ENCODE measurements at regions not wholly inside any gene's neighbourhood (a gene's known extent, or its start where the extent isn't known, plus 50 kb on each side); places are given as distances from the start of the nearest gene placed in this dataset.

GRCh38 chr16:85541181-85541580 lies 71.9 kb upstream of the GSE1 start:
- no peak for TF ChIP-seq CTCF (IDR thresholded peaks at IDR 0.05; ENCODE audit: control extremely low read depth, extremely low read depth)
- no peak overlapping the region for H3K9ac ChIP-seq (ENCODE audit: insufficient read depth in 1 of 2, low read length in 2 of 2)
- no peaks in the 10 kb centered on the region for H3K36me3 ChIP-seq (ENCODE audit: control insufficient read depth in 4 of 4, insufficient read depth in 4 of 4, low read length in 4 of 4)
- no peak overlapping the region for H3K4me3 ChIP-seq
- no peaks in the 10 kb centered on the region for H3K27me3 ChIP-seq (ENCODE audit: control insufficient read depth in 3 of 3, insufficient read depth in 3 of 3, low read length in 2 of 3)
- H3K27ac ChIP-seq (ENCODE audit: low read depth in 1 of 2, low read length in 1 of 2): no peak overlapping the region
- DNase-seq: no peak
- WGBS, 2 donors: 69 to 77% methylated on average over 8 of the region's 8 CpGs
- H3K9me3 ChIP-seq (ENCODE audit: control insufficient read depth in 4 of 4, insufficient read depth in 3 of 4, low read length in 3 of 4): peaks cover 0 to 4% (median under 1%) of the 10 kb centered on the region in 4 donors
- peaks cover 0 to 54% (median 14%) of the 10 kb centered on the region in 5 donors for H3K4me1 ChIP-seq (ENCODE audit: control insufficient read depth in 5 of 5, insufficient read depth in 5 of 5, low read length in 5 of 5)
- ATAC-seq (ENCODE audit: insufficient read depth, low FRiP score): no peak

GRCh38 chr16:85541619-85541979 lies 71.5 kb upstream of the GSE1 start:
- H3K9me3 ChIP-seq (ENCODE audit: control insufficient read depth in 4 of 4, insufficient read depth in 3 of 4, low read length in 3 of 4): peaks cover 0 to 4% (median under 1%) of the 10 kb centered on the region in 4 donors
- no peak for TF ChIP-seq CTCF (IDR thresholded peaks at IDR 0.05; ENCODE audit: control extremely low read depth, extremely low read depth)
- DNase-seq: no peak

GRCh38 chr16:85541980-85542900 lies 70.9 kb upstream of the GSE1 start:
- Histone ChIP-seq H3K36me3 (ENCODE audit: control insufficient read depth in 4 of 4, insufficient read depth in 4 of 4, low read length in 4 of 4) (no peaks in the 10 kb centered on the region), H3K27me3 (ENCODE audit: control insufficient read depth in 3 of 3, insufficient read depth in 3 of 3, low read length in 2 of 3) (no peaks in the 10 kb centered on the region), H3K9ac (ENCODE audit: insufficient read depth in 1 of 2, low read length in 2 of 2) (no peak overlapping the region), H3K27ac (ENCODE audit: low read depth in 1 of 2, low read length in 1 of 2) (no peak overlapping the region), H3K9me3 (ENCODE audit: control insufficient read depth in 4 of 4, insufficient read depth in 3 of 4, low read length in 3 of 4) (peaks cover 0 to 4% (median under 1%) of the 10 kb centered on the region in 4 donors), H3K4me3 (no peak overlapping the region), H3K4me1 (ENCODE audit: control insufficient read depth in 5 of 5, insufficient read depth in 5 of 5, low read length in 5 of 5) (peaks cover 0 to 43% (median 8%) of the 10 kb centered on the region in 5 donors)
- peak in 1 of 3 donors; percentile 46 for DNase-seq
- TF ChIP-seq CTCF (IDR thresholded peaks at IDR 0.05; ENCODE audit: control extremely low read depth, extremely low read depth): no peak
- WGBS, 2 donors: 61 to 65% methylated on average over 20 of the region's 20 CpGs
- no peak for ATAC-seq (ENCODE audit: insufficient read depth, low FRiP score)

More at GRCh38 chr16:85541619-85541979, 71.5 kb upstream of the GSE1 start:
- H3K4me3 ChIP-seq: no peak overlapping the region
- peak overlapping the region in 1 of 2 donors; percentile 10 for H3K27ac ChIP-seq (ENCODE audit: low read depth in 1 of 2, low read length in 1 of 2)
- peaks cover 0 to 50% (median 11%) of the 10 kb centered on the region in 5 donors for H3K4me1 ChIP-seq (ENCODE audit: control insufficient read depth in 5 of 5, insufficient read depth in 5 of 5, low read length in 5 of 5)
- no peaks in the 10 kb centered on the region for H3K36me3 ChIP-seq (ENCODE audit: control insufficient read depth in 4 of 4, insufficient read depth in 4 of 4, low read length in 4 of 4)
- H3K9ac ChIP-seq (ENCODE audit: insufficient read depth in 1 of 2, low read length in 2 of 2): no peak overlapping the region
- ATAC-seq (ENCODE audit: insufficient read depth, low FRiP score): no peak
- WGBS, 2 donors: 85 to 92% methylated on average over 7 of the region's 7 CpGs
- H3K27me3 ChIP-seq (ENCODE audit: control insufficient read depth in 3 of 3, insufficient read depth in 3 of 3, low read length in 2 of 3): no peaks in the 10 kb centered on the region
